GM12878 (cell line): ENCODE measurements at regions not wholly inside any gene's neighbourhood (a gene's known extent, or its start where the extent isn't known, plus 50 kb on each side); places are given as distances from the start of the nearest gene placed in this dataset.

Experiments used
- ATAC-seq: fragments of 200-7000 bp; cut with Tn5 transposase; 3 replicates; pipeline ENCODE4 v1.9.1; 2020; ENCODE audit warnings: mild to moderate bottlenecking, moderate library complexity
- BruUV-seq: library from RNA; stranded (reverse); fragments of 400-500 nt; replicated peaks from 2 replicates; lab custom pipeline; 2021; lab: Mats Ljungman, UMichigan
- CTCF ChIA-PET: fragments of 300-600 bp; sonication (Branson Sonifier 250); formaldehyde crosslinking; extraction: SDS; loops from one replicate; lab custom pipeline; 2021; ENCODE audit warnings: inconsistent platforms; lab: Yijun Ruan, JAX
- POLR2A ChIA-PET: fragments of 350-600 bp; formaldehyde crosslinking; extraction: SDS; loops from one replicate; lab custom pipeline; 2021; ENCODE audit warnings: inconsistent platforms; lab: Charles Lee
- RAD21 ChIA-PET: fragments of 300-600 bp; sonication (Branson Sonifier 250); formaldehyde crosslinking; loops from one replicate; lab custom pipeline; 2023; ENCODE audit warnings: antibody characterized with exemption; ENCODE audit not compliant: unreplicated experiment; lab: Charles Lee
- SMC1A ChIA-PET: fragments of 300-600 bp; sonication (Branson Sonifier 250); formaldehyde crosslinking; loops from one replicate; lab custom pipeline; 2023; ENCODE audit not compliant: unreplicated experiment, uncharacterized antibody; lab: Charles Lee
- DNase-seq: peaks from one replicate; pipeline ENCODE4 v3.0.0-alpha.2; 2011; ENCODE audit warnings: low read depth, low spot score
- FAIRE-seq: peaks from 3 replicates; lab custom pipeline; 2011; peaks lifted over from hg19 to GRCh38; lab: Jason Lieb, UNC
- H2AFZ ChIP-seq: 2 replicates; pipeline ENCODE4 v1.6.0; 2011; ENCODE audit warnings: low read depth, low read length, control low read depth; ENCODE audit not compliant: control insufficient read depth
- H3K27ac ChIP-seq: 2 replicates; pipeline ENCODE4 v1.5.1; 2011; ENCODE audit warnings: control low read depth; ENCODE audit not compliant: control insufficient read depth, insufficient read depth
- H3K27me3 ChIP-seq, 2 experiments: replicated peaks in 1 of 2; 2 replicates each; pipeline versions ENCODE4 v1.6.0 to v1.6.1; 2011; ENCODE audit warnings: low read length in 1 of 2; ENCODE audit not compliant: control insufficient read depth in 2 of 2, insufficient read depth in 2 of 2
- H3K36me3 ChIP-seq, 2 experiments: 2 replicates each; pipeline ENCODE4 v1.5.1; 2011; ENCODE audit warnings: low read length in 1 of 2; ENCODE audit not compliant: control insufficient read depth in 2 of 2, insufficient read depth in 2 of 2
- H3K4me1 ChIP-seq: 2 replicates; pipeline ENCODE4 v1.6.1; 2011; ENCODE audit warnings: mild to moderate bottlenecking, low read length, moderate library complexity, mixed read lengths; ENCODE audit not compliant: control insufficient read depth, insufficient read depth
- H3K4me2 ChIP-seq: 2 replicates; pipeline ENCODE4 v1.6.0; 2011; ENCODE audit warnings: control low read depth; ENCODE audit not compliant: control insufficient read depth, insufficient read depth
- H3K4me3 ChIP-seq: fragments of 200-600 bp; sonication (generic); 2 replicates; pipeline ENCODE4 v1.5.1; 2016
- H3K79me2 ChIP-seq: 2 replicates; pipeline ENCODE4 v1.6.0; 2011; ENCODE audit warnings: low read length; ENCODE audit not compliant: control insufficient read depth, insufficient read depth
- H3K9ac ChIP-seq: 2 replicates; pipeline ENCODE4 v1.8.0; 2011; ENCODE audit warnings: low read length, control low read depth, mixed read lengths; ENCODE audit not compliant: control insufficient read depth, insufficient read depth
- H3K9me3 ChIP-seq: replicated peaks from 3 replicates; pipeline ENCODE4 v1.5.1; 2011; ENCODE audit warnings: mild to moderate bottlenecking, low read length; ENCODE audit not compliant: control insufficient read depth, insufficient read depth
- H4K20me1 ChIP-seq: 2 replicates; pipeline ENCODE4 v1.6.0; 2011; ENCODE audit not compliant: control insufficient read depth, insufficient read depth
- BCL3 ChIP-seq: IDR thresholded peaks from 2 replicates; pipeline ENCODE4 v1.6.1; 2011; ENCODE audit warnings: borderline replicate concordance, low read depth, mild to moderate bottlenecking, moderate library complexity, low read length; ENCODE audit not compliant: insufficient read depth, poor library complexity, severe bottlenecking
- GATAD2B ChIP-seq: fragments of 450-650 bp; conservative IDR thresholded peaks from 2 replicates; pipeline ENCODE4 v1.6.1; 2017; ENCODE audit warnings: low read depth, mild to moderate bottlenecking, moderate library complexity
- WGBS: methylation state at CpG from one replicate; pipeline ENCODE4 v1.1.6; 2016; ENCODE audit warnings: low lambda C conversion rate; ENCODE audit not compliant: insufficient replicate concordance, insufficient coverage; ENCODE audit errors: missing lambda C conversion rate; 5-methylcytosine and 5-hydroxymethylcytosine counted together
- in situ Hi-C: fragments of 300-500 bp; cut with MboI; formaldehyde crosslinking; loops from 9 replicates; pipeline ENCODE4 v1.14.3; 2018; ENCODE audit warnings: mixed read lengths
- intact Hi-C: fragments of 100-400 bp; cut with micrococcal nuclease; formaldehyde crosslinking; loops from one replicate; pipeline ENCODE4 v1.14.2; 2022; ENCODE audit not compliant: unreplicated experiment

GRCh38 chr7:130918129-130919052, 184.4 kb upstream of the KLF14 start:
- H3K4me1 ChIP-seq, result peaks cover 40% of the 10 kb centered on the region
- intact Hi-C loops, result no loop called here
- H3K36me3 ChIP-seq, result peaks cover 20 to 35% of the 10 kb centered on the region in 2 experiments
- no peak for DNase-seq
- H3K9ac ChIP-seq, result no peak overlapping the region
- 77% methylated on average over 11 of the region's 11 CpGs for WGBS
- no peaks in the 10 kb centered on the region for H3K9me3 ChIP-seq
- SMC1A ChIA-PET, result interaction anchor here (0.7 to 1.2 kb wide), 3 partner anchors 10 to 21 kb away, joined by 3 to 4 read pairs (median 3); no protein-coding TSS in a partner anchor
- no TSS peak for BruUV-seq
- RAD21 ChIA-PET, result interaction anchor here (0.9 kb wide), 1 partner anchor 110 kb away, joined by 3 read pairs; no protein-coding TSS in a partner anchor
- in situ Hi-C loops, result no loop called here
- CTCF ChIA-PET, result interaction anchor here (1.7 to 1.8 kb wide), 2 partner anchors 11 to 29 kb away, joined by 4 to 5 read pairs; no protein-coding TSS in a partner anchor
- H2AFZ ChIP-seq, result no peak overlapping the region
- no peaks in the 10 kb centered on the region for H3K27me3 ChIP-seq
- POLR2A ChIA-PET, result no interaction called here
- no peak for TF ChIP-seq GATAD2B
- TF ChIP-seq BCL3, result peak; percentile 54
- TF ChIP-seq, all 136 proteins: peak for 1
- Histone ChIP-seq H3K79me2 (peaks cover 82% of the 10 kb centered on the region), H3K4me3 (no peak overlapping the region), H3K27ac (peak overlapping the region; percentile 34), H3K4me2 (no peak overlapping the region), H4K20me1 (no peaks in the 10 kb centered on the region)
- ATAC-seq (no peak), FAIRE-seq (no peak)
